H1 (cell line): ENCODE measurements at regions not wholly inside any gene's neighbourhood (a gene's known extent, or its start where the extent isn't known, plus 50 kb on each side); places are given as distances from the start of the nearest gene placed in this dataset.

Experiments used
- CHD7 ChIP-seq: fragments of 300-600 bp; sonication (generic); IDR thresholded peaks from 2 replicates; pipeline ENCODE4 v1.7.1; 2012; ENCODE audit warnings: low read length, moderate library complexity, mild to moderate bottlenecking, inconsistent platforms; ENCODE audit not compliant: insufficient replicate concordance

- TF ChIP-seq CHD7: no peak
Measured at GRCh38 chr12:132400011-132400641, 70.7 kb upstream of the GALNT9 start (continued).
